DOHH2 (cell line): ENCODE measurements at regions not wholly inside any gene's neighbourhood (a gene's known extent, or its start where the extent isn't known, plus 50 kb on each side); places are given as distances from the start of the nearest gene placed in this dataset.

Source experiments
- CTCF ChIP-seq: fragments of 200-600 bp; sonication (generic); IDR thresholded peaks from one replicate; pipeline ENCODE4 v1.5.1; 2014; ENCODE audit warnings: antibody characterized with exemption, mild to moderate bottlenecking, low read depth, low read length; ENCODE audit not compliant: poor library complexity, severe bottlenecking
- EZH2phosphoT487 ChIP-seq: fragments of 200-600 bp; sonication (generic); IDR thresholded peaks from 2 replicates; pipeline ENCODE4 v1.6.1; 2017; ENCODE audit warnings: borderline replicate concordance, mild to moderate bottlenecking, antibody characterized with exemption, low read length, moderate library complexity, mixed read lengths

GRCh38 chr7:25389489-25390106 lies 161.3 kb upstream of the NPVF start:
- TF ChIP-seq CTCF (peak; percentile 67), EZH2phosphoT487 (no peak)
